ENCODE measurements at regions not wholly inside any gene's neighbourhood (a gene's known extent, or its start where the extent isn't known, plus 50 kb on each side); places are given as distances from the start of the nearest gene placed in this dataset.

GRCh38 chr13:38045278-38046048, 175.9 kb upstream of the TRPC4 start (continued):
- TF ChIP-seq BHLHE40 (IDR thresholded peaks at IDR 0.05; ENCODE audit: low read depth, low read length) = no peak

GRCh38 chr13:38044067-38044466, 174.5 kb upstream of the TRPC4 start:
- H2BK5ac ChIP-seq (ENCODE audit: low read depth, low read length, poor library complexity, severe bottlenecking) = no peak overlapping the region
- H2AK9ac ChIP-seq (replicated peaks; ENCODE audit: low read depth, low read length, poor library complexity) = no peak overlapping the region
- no peak overlapping the region for H3K4me2 ChIP-seq (ENCODE audit: low read depth, low read length)
- no peak overlapping the region for H3K4me3 ChIP-seq (ENCODE audit: insufficient read depth, low read depth, low read length)
- no peak overlapping the region for H2BK120ac ChIP-seq (ENCODE audit: low read depth, low read length)
- H3K9ac ChIP-seq (ENCODE audit: low read depth, low read length) = no peak overlapping the region
- H3K23ac ChIP-seq (ENCODE audit: low read depth, low read length) = no peak overlapping the region
- in situ Hi-C loops (cut with MboI; ENCODE audit: low sequenced_read_pairs) = loop anchor here (25.0 kb wide), 1 partner anchor 957 kb away; no protein-coding TSS in a partner anchor
- WGBS, 2 experiments (ENCODE audit: extremely low coverage in 2 of 2, insufficient read length in 1 of 2) = 67% methylated on average over 1 of the region's 4 CpGs; no CpG with 5 or more reads in 1 of the 2 experiments
- ATAC-seq (ENCODE audit: low read depth) (no peak), DNase-seq (no peak)
- intact Hi-C loops (cut with micrococcal nuclease) = loop anchor here (10.0 kb wide), 1 partner anchor 969 kb away; no protein-coding TSS in a partner anchor
- H3K14ac ChIP-seq (replicated peaks; ENCODE audit: low read depth, low read length) = no peak overlapping the region
- H4K20me1 ChIP-seq (ENCODE audit: insufficient read depth, low read length) = no peaks in the 10 kb centered on the region
- H2AFZ ChIP-seq (replicated peaks; ENCODE audit: low read length, poor library complexity) = no peak overlapping the region
- H3K79me1 ChIP-seq (ENCODE audit: low read depth in 1 of 2, low read length in 2 of 2) = no peaks in the 10 kb centered on the region
- no TSS peak for BruUV-seq (replicated peaks)
- H3K36me3 ChIP-seq (ENCODE audit: control insufficient read depth, insufficient read depth, low read length) = no peaks in the 10 kb centered on the region
- H4K5ac ChIP-seq (ENCODE audit: low read depth, low read length) = no peak overlapping the region
- no peak for TF ChIP-seq CHD1 (IDR thresholded peaks at IDR 0.05; ENCODE audit: low read depth, low read length)
- no peak for TF ChIP-seq CTCF (conservative IDR thresholded peaks at IDR 0.05; ENCODE audit: low read depth, low read length)
- TF ChIP-seq MXI1 (IDR thresholded peaks at IDR 0.05; ENCODE audit: borderline replicate concordance, low read depth, low read length) = no peak
- no peak for TF ChIP-seq RCOR1 (IDR thresholded peaks at IDR 0.05; ENCODE audit: insufficient replicate concordance, low read length)
- TF ChIP-seq ELK1 (IDR thresholded peaks at IDR 0.05; ENCODE audit: borderline replicate concordance, low read depth, low read length) = no peak
- no peak for TF ChIP-seq RAD21 (IDR thresholded peaks at IDR 0.05; ENCODE audit: low read length)
- no peak for TF ChIP-seq NFE2L2 (IDR thresholded peaks at IDR 0.05; ENCODE audit: low read depth, low read length)
- TF ChIP-seq CEBPB (IDR thresholded peaks at IDR 0.05; ENCODE audit: low read depth, low read length) = no peak
- TF ChIP-seq FOS (IDR thresholded peaks at IDR 0.05; ENCODE audit: low read depth, low read length) = no peak
- no peak for TF ChIP-seq MAZ (IDR thresholded peaks at IDR 0.05; ENCODE audit: borderline replicate concordance, low read depth, low read length)
- no peak for TF ChIP-seq MAFK (IDR thresholded peaks at IDR 0.05; ENCODE audit: low read depth, low read length)
- no peak for TF ChIP-seq USF2 (IDR thresholded peaks at IDR 0.05; ENCODE audit: low read depth, low read length)
- H2AK5ac ChIP-seq (ENCODE audit: low read depth, low read length) = no peak overlapping the region
- H3K4me1 ChIP-seq (ENCODE audit: control insufficient read depth, insufficient read depth, low read length) = no peaks in the 10 kb centered on the region
- H3K27ac ChIP-seq (ENCODE audit: insufficient read depth, low read length) = no peak overlapping the region
- H3K56ac ChIP-seq (ENCODE audit: extremely low read depth, insufficient read depth, low read length) = no peak overlapping the region
- no peak overlapping the region for H3K18ac ChIP-seq (ENCODE audit: low read depth, low read length)
- no peak overlapping the region for H2BK15ac ChIP-seq (ENCODE audit: low read depth, low read length)
- POLR2A ChIA-PET (ENCODE audit: unreplicated experiment) = interaction anchor here (0.6 kb wide), 1 partner anchor 11 kb away, joined by 3 read pairs; no protein-coding TSS in a partner anchor
- H2BK20ac ChIP-seq (ENCODE audit: low read depth, low read length) = no peak overlapping the region
- H3K9me1 ChIP-seq (ENCODE audit: insufficient read depth, low read length) = no peaks in the 10 kb centered on the region
- CTCF ChIA-PET = no interaction called here
- dilution Hi-C loops (cut with HindIII; ENCODE audit: low sequenced_read_pairs, unreplicated experiment) = no loop called here
- no peaks in the 10 kb centered on the region for H3K27me3 ChIP-seq (ENCODE audit: control insufficient read depth, insufficient read depth, low read length)
- H3K9me3 ChIP-seq (ENCODE audit: control insufficient read depth, insufficient read depth, low read length) = no peaks in the 10 kb centered on the region
- no peak overlapping the region for H3K4ac ChIP-seq (ENCODE audit: low read depth, low read length)
- no peak overlapping the region for H4K91ac ChIP-seq (ENCODE audit: insufficient read depth, low read depth, low read length)
- no peak overlapping the region for H4K8ac ChIP-seq (ENCODE audit: low read depth in 2 of 2, low read length in 2 of 2)
